GM21737 (cell line): ENCODE measurements at regions not wholly inside any gene's neighbourhood (a gene's known extent, or its start where the extent isn't known, plus 50 kb on each side); places are given as distances from the start of the nearest gene placed in this dataset.
A peak's percentile ranks its signal among the peaks of the same experiment; 100 is the strongest.

Experiments
- ATAC-seq: cut with Tn5 transposase; IDR thresholded peaks from one replicate; pipeline ENCODE4 v1.9.1; 2021; ENCODE audit warnings: mild to moderate bottlenecking, moderate library complexity; ENCODE audit not compliant: unreplicated experiment

DNA sequence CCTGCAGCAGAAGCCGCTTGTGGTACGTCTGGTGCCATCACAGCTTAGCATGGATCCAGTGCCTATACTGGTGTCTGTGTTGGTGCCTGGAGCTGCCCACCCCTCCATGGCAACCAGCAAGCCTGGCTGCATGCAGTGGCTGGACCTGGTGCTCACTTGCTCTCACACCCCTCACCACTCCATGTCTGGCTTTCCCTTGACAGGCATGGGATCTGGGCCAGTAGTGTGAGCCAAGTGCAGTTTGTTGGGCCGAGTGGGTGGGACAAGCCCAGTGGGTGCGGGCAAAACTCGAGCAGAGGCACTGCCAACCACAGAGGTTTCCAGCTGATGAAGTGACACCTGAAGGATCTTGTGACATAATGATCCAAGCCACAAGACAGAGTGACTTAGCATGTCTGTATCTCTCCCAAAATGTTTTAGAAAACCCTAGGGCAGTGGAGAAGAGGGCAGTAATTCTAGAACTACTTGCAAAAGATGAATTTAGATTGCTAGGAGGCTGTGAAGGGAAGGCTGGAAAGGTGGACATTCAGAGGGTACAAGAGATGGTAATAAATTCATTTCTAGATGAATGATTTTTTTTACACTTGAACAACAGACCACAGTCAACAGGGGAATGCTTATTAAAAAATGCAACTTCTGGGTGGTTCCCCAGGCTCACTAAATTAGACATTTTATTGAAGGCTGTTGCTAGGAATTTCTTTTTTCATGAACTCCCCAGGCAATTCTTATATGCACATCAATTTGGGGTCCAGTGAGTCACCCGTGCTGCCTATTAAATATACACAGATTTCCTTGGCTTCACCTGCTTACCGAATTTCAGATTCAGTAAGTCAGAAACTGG is 660.3 kb downstream of the TLR4 start:
- no peak for ATAC-seq

GRCh38 chr9:118366228-118366627 is 662.0 kb downstream of the TLR4 start:
- no peak for ATAC-seq

- ATAC-seq, result peak; percentile 53
Observed at GRCh38 chr9:118367383-118367782, 663.2 kb downstream of the TLR4 start.

DNA sequence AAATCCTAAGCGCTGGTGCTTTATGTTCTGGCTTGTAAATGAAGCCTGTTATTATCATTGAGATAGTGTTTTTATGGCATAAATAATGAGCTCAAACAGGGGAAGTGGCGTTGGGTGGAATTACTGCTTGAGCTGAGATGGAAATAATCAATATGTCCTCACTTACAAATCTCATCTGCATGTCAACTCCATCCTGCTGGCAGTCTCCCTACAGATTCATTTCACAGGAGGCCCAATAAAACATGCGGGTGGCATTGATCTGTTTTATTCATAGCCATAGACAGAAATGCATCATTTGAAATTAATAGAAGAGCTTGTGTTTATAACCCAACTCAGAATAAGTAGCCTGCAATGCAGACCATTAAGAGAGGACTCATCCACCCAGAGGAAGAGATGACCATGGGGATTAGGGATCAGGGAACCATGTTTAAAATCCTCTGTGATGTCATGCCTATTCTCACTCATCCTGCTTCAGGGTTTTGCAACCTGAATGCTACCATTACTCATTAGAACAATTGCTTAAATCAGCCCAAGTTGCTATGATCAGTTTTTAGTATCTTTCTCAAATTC is 680.4 kb downstream of the TLR4 start:
- no peak for ATAC-seq

- peak; percentile 71 for ATAC-seq
Observed at GRCh38 chr9:118395415-118395814, 691.2 kb downstream of the TLR4 start.

DNA sequence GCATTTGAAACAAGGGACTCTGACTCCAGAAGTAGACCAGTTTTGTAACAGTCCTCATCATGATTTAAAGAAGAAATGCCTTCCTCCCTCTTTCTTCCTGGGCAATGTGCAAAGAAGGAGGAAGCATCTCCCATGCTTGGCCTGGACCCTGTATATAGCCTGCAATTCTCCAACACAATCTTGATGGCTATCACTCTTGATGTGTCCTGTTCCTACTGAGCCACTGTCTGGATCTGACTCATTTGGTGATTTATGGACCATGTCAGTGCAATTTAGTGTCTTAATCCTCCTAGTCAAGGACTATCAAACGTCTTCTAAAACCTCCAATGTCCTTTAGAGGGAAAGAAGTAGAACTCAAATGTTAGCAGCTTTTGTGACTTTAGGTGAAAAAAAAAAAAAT is 697.3 kb downstream of the TLR4 start:
- no peak for ATAC-seq

DNA sequence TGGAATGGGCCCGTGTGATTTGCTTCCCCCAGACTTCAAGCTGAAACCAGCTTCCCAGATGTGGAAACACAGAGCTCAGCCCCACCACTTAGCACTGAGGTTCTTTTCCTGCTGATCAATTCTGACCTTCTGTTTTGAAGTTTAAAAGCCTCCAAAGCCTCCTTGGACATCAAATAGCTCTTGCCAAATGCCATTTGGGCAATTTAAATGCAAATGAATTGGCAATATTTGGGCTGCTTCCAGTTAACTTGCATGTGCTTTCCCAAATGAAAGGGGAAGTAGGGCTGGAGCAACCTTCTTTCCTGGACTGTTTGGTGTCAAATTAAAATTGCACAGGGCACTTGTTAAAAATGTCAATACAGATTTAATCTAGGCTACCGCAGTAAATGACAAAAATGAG is 710.5 kb downstream of the TLR4 start:
- no peak for ATAC-seq

GRCh38 chr9:118418887-118419565 is 714.8 kb downstream of the TLR4 start:
- no peak for ATAC-seq

GRCh38 chr9:118419676-118420075 is 715.5 kb downstream of the TLR4 start:
- no peak for ATAC-seq

DNA sequence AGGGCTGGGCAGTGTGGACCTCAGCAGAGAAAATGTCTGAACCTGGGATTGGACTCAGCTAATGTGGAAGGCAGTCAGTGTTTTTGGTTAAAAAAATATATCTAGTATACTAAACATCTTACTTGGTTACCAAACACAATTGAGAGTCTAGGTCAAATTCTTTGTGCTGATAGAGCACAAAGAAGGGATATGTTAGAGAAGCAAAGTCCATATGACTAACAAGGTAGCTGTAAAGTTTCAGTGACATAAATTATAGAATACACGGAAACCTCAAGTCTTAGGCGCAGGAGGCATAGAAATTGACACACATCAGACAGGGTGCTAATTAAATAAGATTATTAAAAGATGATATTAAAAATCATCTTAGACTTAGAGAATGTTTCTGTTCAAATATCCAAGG is 718.3 kb downstream of the TLR4 start:
- no peak for ATAC-seq

- no peak for ATAC-seq
Observed at GRCh38 chr9:118423021-118423420, 718.8 kb downstream of the TLR4 start.

GRCh38 chr9:118423721-118424120 is 719.5 kb downstream of the TLR4 start:
- ATAC-seq, result no peak

DNA sequence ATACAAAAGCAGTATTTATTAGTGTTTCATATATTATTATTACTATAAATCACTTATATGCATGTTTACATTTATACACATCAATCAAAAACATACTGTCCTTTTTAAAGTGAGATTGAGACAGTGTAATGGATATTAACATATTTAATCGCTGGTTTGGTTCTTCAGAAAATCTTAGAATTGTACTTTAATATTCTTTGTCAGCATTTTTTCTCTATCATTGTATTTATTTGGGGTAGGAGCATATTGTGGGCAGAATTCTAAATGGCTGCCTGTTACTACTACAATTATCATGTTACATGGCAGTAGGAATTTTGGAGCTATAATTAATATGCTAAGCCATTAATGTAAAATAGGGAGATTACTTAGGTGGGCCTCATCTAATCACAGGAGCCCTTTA is 722.6 kb downstream of the TLR4 start:
- no peak for ATAC-seq

GRCh38 chr9:118438810-118439209 is 734.6 kb downstream of the TLR4 start:
- no peak for ATAC-seq

DNA sequence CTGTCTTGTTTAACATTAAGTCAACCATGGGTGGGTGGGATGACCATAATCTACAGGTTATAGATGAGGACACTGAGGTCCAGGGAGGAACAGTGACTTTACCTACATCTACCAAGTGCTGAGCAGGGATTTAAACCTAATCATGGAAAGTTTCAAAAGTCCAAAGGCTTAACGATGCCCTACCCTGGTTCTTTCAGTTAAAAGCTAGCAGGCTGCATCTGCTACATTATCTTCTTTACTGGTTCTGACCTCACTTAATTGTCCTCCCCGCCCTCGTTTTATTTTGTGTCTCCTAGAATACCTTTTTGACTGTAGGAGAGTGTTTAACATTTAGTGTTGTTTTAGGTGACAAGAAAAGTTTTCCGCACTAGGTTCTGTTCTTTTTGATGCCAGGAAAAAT is 735.2 kb downstream of the TLR4 start:
- no peak for ATAC-seq

DNA sequence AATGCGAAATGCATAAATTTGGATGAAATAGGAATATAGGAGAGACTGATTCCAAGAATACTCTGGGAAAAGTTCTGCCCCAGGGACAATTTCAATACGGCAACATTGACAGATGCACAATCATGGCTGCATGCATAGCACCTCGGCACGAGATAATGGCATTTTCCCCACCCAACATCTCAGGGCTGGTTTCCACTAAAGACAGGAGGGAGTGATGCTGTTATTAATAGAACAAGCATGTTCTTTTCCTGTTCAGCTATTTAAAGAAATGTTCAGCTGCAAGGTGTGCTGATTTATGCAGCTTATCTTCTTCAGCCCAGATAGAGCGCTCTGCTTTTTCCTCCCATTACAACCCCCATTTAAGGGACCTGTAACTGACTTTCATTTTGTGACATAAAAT is 740.2 kb downstream of the TLR4 start:
- no peak for ATAC-seq

- no peak for ATAC-seq
Observed at GRCh38 chr9:118446943-118447639, 742.9 kb downstream of the TLR4 start.

DNA sequence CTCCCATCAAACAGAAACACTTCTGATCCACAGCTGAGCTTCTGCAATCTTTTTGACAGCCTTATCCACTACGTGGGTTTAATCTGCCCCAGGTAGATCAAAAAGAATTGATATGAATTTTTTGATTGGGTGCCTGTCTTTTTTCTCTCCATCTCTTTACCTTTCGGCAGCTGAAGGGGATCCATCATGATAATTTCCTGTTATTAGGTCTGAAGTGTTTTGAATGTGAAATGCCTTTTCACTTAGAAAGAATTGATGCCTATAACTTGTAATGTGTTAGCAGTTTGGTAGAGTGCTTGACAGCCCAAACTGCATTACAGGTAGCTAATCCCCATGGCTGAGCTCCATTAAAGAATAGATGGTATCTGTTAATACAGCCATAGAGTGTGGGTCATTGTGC is 745.4 kb downstream of the TLR4 start:
- no peak for ATAC-seq

DNA sequence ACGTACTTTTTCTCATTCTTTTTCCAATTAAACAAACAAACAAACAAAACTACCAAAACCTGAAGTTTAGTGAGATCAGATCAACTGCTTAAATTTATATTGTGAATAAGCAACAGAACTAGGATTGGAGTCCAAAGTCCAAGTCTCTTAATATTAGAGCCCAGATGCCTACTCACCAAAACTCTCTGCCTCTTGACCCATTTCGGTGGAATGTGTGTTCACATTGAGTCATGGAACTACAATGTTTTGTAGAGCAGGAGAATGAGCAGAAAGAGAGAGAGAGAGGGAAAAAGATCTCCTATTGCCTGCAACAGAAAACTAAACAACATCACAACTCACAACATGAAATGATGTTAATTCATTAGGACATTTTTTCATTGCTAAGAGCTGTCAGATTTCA is 751.1 kb downstream of the TLR4 start:
- ATAC-seq, result no peak

DNA sequence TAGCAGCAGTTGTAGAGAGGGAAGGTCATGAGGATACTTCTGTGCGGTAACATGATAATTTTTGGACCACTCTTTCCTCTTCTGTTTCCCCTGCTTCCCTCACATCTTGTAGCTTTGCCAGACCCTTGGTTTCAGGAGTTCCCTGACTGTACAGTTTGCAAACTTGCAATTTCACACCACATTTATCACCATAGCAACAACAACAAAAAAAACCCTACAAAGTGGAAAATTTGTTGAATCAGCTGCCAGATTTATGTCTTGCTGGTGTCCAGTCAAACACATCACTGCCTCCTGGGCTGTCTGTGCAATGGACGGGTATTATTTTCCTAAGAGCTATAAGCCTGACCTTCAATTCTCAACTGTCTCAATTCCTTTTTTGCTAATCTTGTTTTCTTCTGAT is 751.6 kb downstream of the TLR4 start:
- no peak for ATAC-seq

- no peak for ATAC-seq
Observed at GRCh38 chr9:118457171-118458000, 753.2 kb downstream of the TLR4 start.
